ENCODE measurements at regions not wholly inside any gene's neighbourhood (a gene's known extent, or its start where the extent isn't known, plus 50 kb on each side); places are given as distances from the start of the nearest gene placed in this dataset.

DNA sequence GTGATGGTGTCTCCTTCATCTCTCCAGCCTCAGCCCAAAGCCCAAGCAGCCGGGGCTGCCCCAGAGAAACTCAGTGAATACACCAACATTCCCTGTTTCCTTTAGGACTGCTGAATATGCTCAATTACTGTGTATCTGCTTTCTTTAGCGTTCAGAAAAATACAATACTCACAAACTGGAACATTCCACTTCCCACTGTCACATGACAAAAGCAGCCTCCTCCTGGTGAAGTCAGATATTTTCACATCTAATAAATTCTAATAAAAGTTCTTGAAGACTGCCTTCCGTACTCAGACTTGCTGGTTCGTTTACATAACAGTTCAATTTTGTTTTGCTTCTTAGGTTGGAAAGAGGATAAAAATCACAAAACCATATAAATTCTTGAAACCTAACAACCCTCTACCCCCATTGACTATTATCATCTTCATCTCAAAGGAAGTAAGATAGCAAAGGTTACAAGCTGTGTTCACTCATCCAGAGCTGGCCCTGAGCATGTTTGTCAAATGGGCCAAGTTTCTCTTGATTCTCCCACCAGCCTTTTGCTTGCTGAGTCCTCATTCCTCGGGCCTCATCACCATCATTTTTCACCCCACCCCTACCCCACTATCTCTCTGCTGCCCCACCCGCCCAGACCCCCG, 190.8 kb upstream of the HNRNPA3 start:
- no peak for DNase-seq (ENCODE audit: low read depth)

DNA sequence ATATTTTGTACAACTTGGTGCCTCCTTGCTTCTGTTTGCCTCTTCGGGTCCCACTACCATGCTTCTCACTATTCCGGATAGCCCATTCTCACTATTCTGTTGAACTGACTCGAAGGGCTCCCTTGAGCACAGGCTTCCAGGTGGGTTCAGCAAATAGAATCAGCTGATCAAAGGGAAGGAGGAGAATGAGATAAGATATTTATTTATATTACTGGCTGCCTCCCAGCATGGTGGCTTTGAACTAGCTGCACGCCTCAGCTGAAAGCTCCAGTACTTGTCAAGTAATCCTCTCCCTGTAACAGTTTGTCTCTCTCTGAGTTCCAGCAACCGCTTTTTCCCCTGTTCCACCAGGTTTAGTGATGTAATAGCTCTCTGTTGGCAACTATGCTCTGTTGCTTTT, 187.8 kb upstream of the HNRNPA3 start:
- DNase-seq (ENCODE audit: low read depth), result no peak

DNA sequence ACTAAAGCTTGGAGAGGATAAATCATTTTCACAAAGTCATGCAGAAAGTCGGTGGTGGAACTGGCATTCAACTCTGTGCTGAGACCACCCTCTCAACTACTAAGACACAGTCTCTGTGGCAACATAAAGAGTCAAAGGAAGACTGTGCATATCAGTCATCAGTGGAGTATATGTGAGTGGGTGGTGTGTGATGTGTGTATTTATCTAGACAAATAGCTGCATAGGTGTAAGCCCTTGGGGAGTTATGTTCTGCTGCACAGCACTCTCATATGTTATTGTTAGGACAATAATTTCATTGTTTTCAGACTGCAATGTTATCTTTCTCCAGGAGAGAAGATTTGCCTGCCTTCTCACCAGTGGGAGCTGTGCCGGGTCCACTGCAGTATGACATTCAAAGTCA, 186.3 kb upstream of the HNRNPA3 start:
- DNase-seq (ENCODE audit: low read depth), result no peak

DNA sequence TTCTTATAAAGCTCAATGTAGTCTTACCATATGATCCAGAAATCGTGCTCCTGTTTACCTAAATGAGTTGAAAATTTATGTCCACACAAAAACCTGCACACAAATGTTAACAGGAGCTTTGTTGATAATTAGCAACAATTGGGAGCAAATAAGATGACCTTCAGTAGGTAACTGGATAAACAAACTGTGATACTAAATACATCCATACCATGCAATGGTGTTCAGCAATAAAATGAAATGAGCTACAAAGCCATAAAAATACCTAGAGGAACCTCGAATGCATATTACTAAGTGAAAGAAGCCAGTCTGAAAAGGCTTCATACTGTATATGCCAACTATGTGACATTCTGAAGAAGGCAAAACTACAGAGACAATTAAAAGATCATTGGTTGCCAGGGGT, 185.6 kb upstream of the HNRNPA3 start:
- DNase-seq (ENCODE audit: low read depth), result no peak

DNA sequence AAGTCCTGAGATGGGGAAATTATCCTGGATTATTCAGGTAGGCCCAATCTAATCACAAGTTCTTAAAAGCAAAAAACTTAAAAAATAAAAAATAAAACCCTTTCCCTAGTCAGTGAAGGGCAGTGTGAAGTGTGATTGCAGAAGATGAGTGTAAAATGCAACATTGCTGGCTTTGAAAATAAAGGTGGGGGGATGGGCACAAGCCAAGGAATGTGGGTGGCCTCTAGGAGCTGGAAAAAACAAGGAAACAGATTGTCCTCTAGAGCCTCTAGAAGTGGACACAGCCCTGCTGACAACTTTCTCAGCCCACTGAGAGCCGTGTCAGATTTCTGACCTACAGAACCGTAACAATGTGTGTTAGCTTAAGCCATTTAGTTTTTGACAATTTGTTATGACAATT, 184.3 kb upstream of the HNRNPA3 start:
- no peak for DNase-seq (ENCODE audit: low read depth)

DNA sequence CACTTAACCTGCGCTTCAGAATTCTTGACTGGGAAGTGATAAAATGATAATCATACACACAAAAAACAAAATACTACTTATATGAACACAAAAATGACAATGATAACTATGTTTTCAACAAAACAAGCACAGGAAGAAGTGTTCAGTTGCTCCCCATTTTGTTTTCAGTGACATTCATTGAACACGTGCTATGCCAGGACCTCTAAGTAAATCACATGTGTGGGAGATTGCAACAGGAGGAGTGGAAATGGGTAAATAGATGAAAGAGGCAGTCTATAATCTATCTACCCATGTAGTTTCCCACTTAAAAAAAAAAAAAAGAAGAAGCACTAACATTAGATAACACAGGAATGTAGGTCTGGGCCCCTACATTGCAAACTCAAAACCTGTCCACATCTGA, 183.5 kb upstream of the HNRNPA3 start:
- DNase-seq (ENCODE audit: low read depth), result no peak

DNA sequence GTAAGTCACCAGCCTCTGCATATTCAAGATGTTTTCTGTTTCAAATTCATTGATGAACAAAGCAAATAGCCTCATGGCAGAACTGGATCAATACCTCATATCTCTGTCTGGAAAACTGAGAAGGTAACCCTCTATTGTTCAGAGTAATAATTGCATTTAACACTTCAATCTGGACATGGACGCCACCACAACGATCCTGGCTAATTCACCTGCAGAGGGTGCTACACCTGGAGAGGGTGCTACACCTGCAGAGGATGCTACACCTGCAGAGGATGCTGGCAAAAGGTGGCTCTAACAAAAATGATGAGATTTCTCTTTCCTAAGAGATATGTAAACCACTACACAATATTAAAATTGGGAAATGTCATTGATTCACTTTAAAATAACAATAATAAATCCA, 183.1 kb upstream of the HNRNPA3 start:
- no peak for DNase-seq (ENCODE audit: low read depth)

DNA sequence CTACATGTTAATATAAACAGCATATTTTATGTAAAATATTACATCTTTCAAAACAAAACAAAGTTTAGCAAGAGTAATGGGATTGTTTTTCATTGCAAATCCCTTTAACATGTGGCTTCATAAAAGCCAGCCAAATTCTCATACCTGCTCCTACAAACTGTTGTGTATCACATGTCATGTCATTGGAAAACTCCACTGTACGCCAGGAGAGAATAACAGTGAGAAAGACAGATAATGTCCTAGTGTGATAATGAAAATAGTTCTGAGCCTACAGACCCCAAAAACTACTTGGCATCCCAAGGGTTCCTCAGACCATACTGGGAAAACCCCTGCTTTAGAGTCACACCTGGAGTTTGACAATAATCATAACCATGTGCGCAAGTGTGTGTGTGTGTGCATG, 182.7 kb upstream of the HNRNPA3 start:
- DNase-seq (ENCODE audit: low read depth), result no peak

DNA sequence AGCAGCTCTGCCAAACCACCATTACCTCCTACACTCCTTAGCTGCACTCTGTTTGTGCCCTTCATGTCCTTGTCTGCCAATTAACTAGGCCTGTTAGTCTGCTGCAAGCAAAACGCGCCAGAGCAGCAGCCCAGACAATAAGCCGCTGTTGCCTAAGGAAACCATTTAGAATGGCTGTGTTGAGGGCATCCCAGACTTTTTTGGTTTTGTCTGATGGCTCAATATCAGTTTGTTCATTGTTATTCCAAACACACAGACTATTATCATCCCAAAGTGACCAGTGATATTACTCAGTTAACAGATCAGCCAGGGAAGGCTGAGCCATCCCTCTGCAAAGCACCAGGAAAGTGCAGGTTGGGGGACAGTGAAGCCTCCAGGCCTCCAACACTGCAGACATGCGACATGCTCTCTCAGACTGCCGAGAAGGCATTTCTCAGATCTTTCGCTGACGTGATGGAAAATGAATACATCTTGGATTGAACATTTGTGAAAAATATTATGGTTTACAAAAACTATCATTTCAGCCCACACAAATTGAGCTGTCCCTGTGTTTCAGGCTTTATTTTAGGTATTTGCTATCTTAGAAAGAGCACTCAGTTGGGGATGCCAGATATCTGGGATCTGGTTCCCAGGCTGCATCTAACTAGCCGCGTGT, 182.0 kb upstream of the HNRNPA3 start:
- no peak for DNase-seq (ENCODE audit: low read depth)

DNA sequence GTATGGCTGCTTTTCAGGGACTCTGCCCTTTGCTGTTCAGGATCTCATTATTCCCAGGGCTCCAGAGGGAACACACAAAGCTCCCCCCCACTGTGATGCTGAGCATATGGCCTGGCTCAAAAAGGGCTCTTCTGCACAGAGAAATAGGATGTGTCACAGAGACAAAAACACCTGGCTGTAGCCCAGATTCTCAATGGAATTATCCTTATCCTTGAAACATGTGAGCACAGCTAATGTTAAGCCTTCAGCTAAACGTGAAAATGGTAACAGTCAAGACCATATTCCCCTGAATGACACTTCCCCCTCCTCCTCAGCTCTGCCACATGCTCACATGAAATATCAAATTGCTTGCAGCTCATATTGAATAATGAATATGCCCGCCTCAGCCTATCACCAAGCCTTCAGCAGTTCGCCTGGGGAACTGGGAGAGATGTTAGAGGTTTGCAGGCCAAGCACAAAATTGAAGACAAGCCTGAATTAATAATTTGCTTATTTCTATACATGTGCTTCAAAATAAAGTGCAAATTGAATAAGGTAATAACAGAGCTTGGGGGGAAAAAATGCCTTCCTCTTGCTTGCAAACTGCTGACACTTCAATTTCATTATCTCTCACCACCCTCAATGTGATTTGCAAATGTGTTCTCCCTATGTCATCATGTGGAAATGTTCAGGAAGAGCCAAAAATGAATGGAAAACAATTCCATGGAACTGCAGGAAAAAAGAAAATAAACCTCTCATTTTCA, 181.0 kb upstream of the HNRNPA3 start:
- no peak for DNase-seq (ENCODE audit: low read depth)

DNA sequence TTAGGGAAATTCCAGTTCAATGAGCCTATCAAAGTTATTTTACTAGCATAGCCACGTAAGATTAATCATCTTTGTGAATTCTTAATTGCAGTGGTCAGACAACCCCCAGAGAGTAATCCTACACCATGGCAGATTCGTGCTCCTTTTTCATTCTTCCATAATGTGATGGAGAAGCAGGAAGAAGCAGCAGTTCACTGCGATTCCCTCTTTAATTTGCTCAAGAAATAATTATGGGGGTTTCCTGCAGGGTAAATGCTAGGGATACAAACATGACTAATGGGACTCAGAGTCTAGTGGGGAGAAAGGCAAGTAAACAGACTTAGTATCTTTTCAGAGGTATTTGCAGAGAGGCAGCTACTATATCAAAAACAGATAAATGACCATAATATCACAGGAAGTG, 175.8 kb upstream of the HNRNPA3 start:
- no peak for DNase-seq (ENCODE audit: low read depth)

DNA sequence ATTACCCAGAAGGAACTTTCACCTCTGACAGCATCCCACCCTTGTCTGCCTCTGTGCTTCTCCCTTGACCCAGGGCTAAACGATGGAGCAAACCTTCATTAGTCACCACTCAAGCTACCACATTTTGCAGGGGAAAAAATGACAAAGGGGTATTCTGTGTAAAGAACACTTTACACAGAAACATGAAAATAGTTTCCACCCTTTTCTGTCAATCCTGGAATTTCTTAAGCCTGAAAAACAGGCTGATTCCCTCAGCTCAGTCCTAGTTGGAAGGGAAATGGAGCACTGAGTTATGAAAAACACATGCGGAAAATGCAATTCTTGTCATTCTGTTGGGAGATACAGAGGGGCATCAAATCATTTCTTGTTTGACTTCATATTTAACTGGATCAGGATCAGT, 175.0 kb upstream of the HNRNPA3 start:
- no peak for DNase-seq (ENCODE audit: low read depth)

DNA sequence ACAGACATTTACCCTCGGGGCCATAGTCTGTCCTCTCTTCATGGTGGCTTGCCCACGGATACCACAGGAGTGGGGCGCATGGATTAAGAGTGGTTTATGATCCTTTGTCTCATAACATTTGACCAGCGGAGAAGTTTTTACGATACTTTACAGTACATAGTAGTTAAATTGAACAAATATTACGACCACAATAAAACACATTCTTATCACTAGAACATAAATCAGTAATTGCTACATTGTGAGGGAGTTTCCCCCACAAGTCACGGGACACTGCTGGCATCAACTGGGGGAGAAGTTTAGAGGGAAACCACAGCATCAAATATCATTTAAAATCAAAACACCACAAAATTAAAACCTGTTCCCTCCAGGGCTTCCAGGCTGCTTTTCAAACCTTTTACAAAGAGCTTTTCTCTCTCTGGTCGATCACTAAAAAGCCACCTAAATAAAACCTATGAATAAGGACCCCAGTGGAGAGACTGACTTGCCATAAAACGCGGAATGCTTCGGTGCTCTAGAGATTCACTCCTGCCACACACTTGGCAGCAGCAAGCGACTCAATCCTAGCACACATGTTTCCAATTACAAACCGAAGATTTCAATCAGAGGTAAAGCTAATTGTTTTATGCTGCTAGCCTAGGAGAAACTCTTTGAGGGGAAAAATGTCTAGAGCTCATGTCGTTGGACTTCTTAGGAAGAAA, 173.7 kb upstream of the HNRNPA3 start:
- DNase-seq (ENCODE audit: low read depth), result no peak

DNA sequence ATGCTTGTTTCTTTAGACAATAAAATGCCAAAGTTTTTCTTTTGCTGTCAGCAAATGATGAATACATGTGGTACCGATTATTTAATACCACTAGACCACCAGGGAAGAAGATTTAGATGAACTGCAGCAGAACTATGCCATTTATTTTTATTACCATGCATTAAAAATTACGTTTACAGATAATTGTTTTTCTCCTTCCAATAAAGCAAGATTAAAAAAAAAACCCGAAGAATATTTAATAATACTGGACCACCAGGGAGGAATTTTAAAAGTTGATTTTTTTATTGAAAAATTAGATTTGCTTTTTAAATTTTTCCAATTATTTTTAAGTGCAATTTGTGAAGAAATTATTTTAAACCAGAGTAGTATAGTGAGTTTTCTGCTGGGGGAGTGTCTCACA, 170.3 kb upstream of the HNRNPA3 start:
- DNase-seq (ENCODE audit: low read depth), result no peak

DNA sequence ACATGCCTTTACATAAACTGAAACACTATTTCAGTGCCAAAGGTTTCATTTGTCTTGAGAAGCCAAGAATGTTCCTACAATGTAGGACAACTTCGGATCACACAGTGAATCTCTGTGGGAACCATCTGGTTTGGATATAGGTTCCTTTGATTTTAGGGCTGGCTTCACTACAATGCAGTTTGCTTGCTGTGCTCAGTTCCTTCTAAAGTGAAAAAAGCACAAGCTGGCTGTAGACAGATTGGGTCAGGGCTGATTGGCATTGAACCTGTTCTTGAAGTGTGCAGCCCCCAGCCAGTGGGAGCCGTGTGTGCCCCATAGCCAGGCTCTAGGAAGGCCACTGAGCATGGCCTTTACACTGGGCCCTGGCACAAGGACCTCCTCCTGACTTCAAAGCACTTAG, 167.9 kb upstream of the HNRNPA3 start:
- DNase-seq (ENCODE audit: low read depth), result no peak

DNA sequence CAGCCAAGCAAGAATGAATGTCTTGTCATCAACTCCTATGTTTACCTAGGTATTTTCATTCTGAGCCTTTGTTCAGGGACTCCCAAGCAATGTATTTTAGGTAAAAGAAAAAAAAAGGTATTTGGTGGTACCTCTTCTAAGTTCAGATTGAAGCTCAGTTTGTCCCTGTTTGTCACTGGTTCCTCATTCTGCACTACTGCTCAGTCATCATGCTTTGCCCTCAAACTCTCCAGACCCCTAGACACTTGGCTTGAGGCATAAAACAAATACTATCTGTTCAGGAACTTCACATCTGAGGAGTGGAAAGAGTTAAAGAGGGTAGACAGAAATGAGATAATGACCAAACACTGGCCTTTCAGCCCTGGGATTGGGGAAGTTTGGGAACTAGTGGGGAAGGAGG, 163.6 kb upstream of the HNRNPA3 start:
- no peak for DNase-seq (ENCODE audit: low read depth)

DNA sequence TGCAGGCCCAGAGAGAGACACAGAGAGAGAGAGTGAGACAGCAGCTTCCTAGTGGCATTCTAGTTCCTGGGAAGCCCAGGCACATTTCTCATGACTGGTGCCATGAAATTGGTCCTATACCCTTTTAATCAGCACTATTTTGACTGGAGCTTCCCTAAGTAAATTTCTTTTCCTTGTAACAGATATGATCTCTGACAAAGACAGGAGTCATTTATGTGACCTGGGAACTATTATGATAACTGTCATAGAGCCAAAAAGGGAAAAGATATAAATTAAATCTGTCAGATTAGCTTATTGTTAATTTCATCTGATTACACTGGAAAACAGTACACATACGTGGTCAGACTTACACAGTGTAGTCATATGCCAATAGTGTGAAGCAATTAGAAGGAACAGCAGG, 161.3 kb upstream of the HNRNPA3 start:
- DNase-seq (ENCODE audit: low read depth), result no peak

DNA sequence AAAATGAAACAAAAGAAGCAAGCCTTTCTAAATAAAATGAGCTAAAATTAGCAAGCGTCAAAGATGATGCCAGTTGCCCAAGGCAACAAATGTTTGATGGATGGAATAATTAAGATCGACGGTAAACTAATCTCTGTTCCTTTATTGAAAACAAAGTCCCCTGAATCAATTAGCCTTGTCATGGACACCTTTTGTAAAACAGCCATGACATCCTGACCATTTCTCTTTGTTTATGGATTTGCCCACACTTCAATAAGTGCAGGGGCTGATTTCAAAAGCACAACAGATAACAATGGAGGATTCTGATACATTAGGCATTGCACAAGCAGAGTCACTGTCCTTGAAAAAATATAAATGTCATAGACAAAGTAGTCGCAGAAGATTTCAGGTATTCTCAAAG, 160.1 kb upstream of the HNRNPA3 start:
- no peak for DNase-seq (ENCODE audit: low read depth)

DNA sequence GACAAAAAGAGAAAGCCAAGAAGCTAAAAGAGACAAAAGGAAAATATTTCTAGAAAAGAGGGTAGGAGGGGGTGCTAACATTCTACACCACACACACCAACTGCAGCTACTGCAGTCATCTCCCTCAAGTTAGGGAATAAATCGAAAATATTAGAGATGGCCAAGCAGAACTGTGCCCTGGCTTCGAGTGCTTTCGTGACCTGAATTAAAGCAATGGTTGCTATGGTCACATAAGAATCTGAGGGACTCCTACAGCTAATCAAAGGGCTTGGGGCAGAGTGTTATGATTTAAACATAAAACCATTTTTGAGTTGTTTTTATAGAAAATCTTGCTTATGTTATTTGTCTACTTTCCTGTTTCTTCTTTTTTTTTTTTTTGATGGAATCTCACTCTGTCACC, 159.6 kb upstream of the HNRNPA3 start:
- no peak for DNase-seq (ENCODE audit: low read depth)

DNA sequence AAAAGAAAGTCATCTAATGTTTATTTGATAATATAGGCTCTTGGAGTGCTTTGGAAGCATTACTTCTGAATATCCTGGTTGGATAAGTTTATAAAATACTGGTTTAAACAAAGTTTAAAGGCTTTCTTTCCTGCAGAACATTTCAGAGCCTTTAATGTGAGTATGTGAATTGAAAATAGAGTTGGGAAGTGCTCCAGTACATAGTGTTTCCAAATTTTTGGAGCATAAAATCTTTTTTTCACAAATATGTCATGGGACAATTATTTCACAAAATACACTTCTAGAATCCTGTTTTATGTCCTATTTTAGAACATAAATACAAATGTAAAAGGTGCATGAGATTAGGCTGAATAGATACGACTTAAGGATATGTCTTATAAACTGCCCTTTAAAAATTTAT, 158.9 kb upstream of the HNRNPA3 start:
- DNase-seq (ENCODE audit: low read depth), result no peak

DNA sequence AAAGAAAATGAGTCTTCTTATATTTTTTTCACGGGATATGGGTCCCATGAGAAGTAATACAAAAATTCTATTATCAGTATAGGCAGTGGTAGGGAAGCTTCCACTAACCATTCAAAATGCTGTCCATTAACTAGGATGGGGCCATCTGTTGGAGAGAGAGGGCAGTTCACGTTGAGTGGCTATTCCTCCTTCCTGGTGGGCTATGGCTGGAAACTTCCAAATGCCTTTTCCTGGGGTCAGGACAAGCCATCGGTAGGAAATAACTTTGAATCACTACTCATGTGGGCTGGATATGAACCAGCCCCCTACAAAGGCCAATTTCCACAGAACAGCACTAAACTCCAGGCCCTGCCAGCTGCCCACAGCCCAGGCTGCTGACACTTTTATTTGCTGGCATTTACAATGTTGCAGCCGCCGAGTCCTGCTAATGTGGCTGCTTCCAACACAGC, 156.1 kb upstream of the HNRNPA3 start:
- no peak for DNase-seq (ENCODE audit: low read depth)

DNA sequence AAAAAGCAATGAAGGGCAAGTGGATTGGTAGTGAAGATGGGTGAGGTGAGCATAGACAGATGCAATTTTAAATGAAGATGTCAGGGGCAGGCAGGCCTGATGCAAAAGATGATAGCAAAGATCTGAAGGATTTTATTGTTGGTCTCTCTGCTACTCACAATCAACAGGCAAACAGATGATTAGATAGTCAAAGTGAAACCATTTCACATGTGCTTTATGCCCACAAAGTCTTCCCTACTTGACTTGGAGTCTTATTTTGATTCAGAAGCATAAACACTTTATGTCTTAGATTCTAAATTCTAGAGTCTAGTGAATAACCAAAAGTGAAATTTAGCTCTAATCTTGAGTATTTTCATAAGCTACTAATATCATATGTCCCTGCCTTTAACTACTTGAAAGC, 153.8 kb upstream of the HNRNPA3 start:
- DNase-seq (ENCODE audit: low read depth), result no peak

DNA sequence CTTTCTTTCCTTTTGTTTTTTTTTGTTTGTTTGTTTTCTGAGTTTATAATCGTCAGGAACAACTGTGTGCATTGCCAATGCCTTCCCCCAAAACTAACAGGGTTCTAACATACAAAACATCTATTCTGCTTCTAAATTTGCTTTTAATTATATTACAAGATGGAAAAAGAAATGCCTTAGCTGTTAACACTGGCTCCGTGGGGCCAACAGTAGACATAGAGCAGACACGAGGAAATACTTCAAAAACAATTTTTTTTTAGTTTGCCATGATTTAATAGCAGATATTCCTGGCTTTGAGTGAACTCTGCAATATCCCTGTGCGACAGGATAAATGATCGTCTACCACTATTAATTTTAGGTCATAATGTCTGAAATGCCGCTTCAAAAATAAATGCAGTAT, 153.3 kb upstream of the HNRNPA3 start:
- DNase-seq (ENCODE audit: low read depth), result no peak
